ENCODE measurements at regions not wholly inside any gene's neighbourhood (a gene's known extent, or its start where the extent isn't known, plus 50 kb on each side); places are given as distances from the start of the nearest gene placed in this dataset.

- TF ChIP-seq ZNF384 (IDR thresholded peaks at IDR 0.05): peak; percentile 98
- TF ChIP-seq SP1 (IDR thresholded peaks at IDR 0.05): no peak
- no peak for TF ChIP-seq CTBP1 (IDR thresholded peaks at IDR 0.05; ENCODE audit: borderline replicate concordance)
Observed at GRCh38 chr3:59660852-59661625, 611.2 kb upstream of the CFAP20DC start.
